ENCODE measurements at regions not wholly inside any gene's neighbourhood (a gene's known extent, or its start where the extent isn't known, plus 50 kb on each side); places are given as distances from the start of the nearest gene placed in this dataset.

- TF ChIP-seq TARDBP (IDR thresholded peaks at IDR 0.05) (no peak), NFRKB (IDR thresholded peaks at IDR 0.05) (no peak), FOXA1 (IDR thresholded peaks at IDR 0.05) (no peak), FOXM1 (IDR thresholded peaks at IDR 0.05; ENCODE audit: borderline replicate concordance) (no peak), HDGF (IDR thresholded peaks at IDR 0.05; ENCODE audit: borderline replicate concordance) (no peak), ELF4 (IDR thresholded peaks at IDR 0.05) (no peak)
Observed at GRCh38 chr7:24455813-24456525, 117.3 kb upstream of the PALS2 start.
